Large intestine (tissue), 3 donors: ENCODE measurements at regions not wholly inside any gene's neighbourhood (a gene's known extent, or its start where the extent isn't known, plus 50 kb on each side); places are given as distances from the start of the nearest gene placed in this dataset.
"Not testable (repeated sequence)": the region's sequence is repeated elsewhere in the genome, so short reads cannot be mapped to it uniquely, and the experiment has no call there.

Experiments used
- DNase-seq, 2 donors: peaks; one replicate each; pipeline versions ENCODE4 v3.0.0 to v3.0.0-alpha.2; 2013
- H3K27ac ChIP-seq: one replicate; pipeline ENCODE4 v1.5.1; 2013; ENCODE audit warnings: low read length
- H3K27me3 ChIP-seq: 2 replicates; pipeline ENCODE4 v1.6.1; 2013; ENCODE audit warnings: low read length; ENCODE audit not compliant: control insufficient read depth, insufficient read depth
- H3K36me3 ChIP-seq: 2 replicates; pipeline ENCODE4 v1.6.1; 2013; ENCODE audit warnings: low read length; ENCODE audit not compliant: control insufficient read depth, insufficient read depth
- H3K4me1 ChIP-seq: one replicate; pipeline ENCODE4 v1.6.1; 2013; ENCODE audit warnings: low read length; ENCODE audit not compliant: control insufficient read depth, insufficient read depth
- H3K4me3 ChIP-seq: one replicate; pipeline ENCODE4 v1.5.1; 2013; ENCODE audit warnings: low read length
- H3K9me3 ChIP-seq: one replicate; pipeline ENCODE4 v1.6.1; 2013; ENCODE audit warnings: mild to moderate bottlenecking, low read depth, low read length, moderate library complexity; ENCODE audit not compliant: control insufficient read depth
- WGBS: methylation state at CpG from one replicate; pipeline ENCODE4 v1.1.5; 2013; ENCODE audit warnings: low lambda C conversion rate; ENCODE audit not compliant: insufficient coverage; 5-methylcytosine and 5-hydroxymethylcytosine counted together

- no peaks in the 10 kb centered on the region for H3K4me1 ChIP-seq
- WGBS = no CpG with 5 or more reads among the region's 6 CpGs
- no peak for DNase-seq
Measured at GRCh38 chr17:65312718-65313377, 175.7 kb downstream of the RGS9 start.

GRCh38 chr17:65311261-65311660 is 174.1 kb downstream of the RGS9 start:
- Histone ChIP-seq H3K4me1 (no peaks in the 10 kb centered on the region), H3K9me3 (no peaks in the 10 kb centered on the region), H3K36me3 (no peaks in the 10 kb centered on the region), H3K27ac (no peak overlapping the region), H3K4me3 (no peak overlapping the region), H3K27me3 (no peaks in the 10 kb centered on the region)
- no CpG with 5 or more reads among the region's 5 CpGs for WGBS
- no peak for DNase-seq

More at GRCh38 chr17:65312718-65313377, 175.7 kb downstream of the RGS9 start:
- Histone ChIP-seq H3K27ac (no peak overlapping the region), H3K4me3 (no peak overlapping the region), H3K9me3 (no peaks in the 10 kb centered on the region), H3K27me3 (peaks cover 2% of the 10 kb centered on the region), H3K36me3 (no peaks in the 10 kb centered on the region)

GRCh38 chr17:65307961-65308316 is 170.8 kb downstream of the RGS9 start:
- Histone ChIP-seq H3K27ac (no peak overlapping the region), H3K27me3 (no peaks in the 10 kb centered on the region), H3K4me3 (no peak overlapping the region), H3K9me3 (no peaks in the 10 kb centered on the region), H3K4me1 (no peaks in the 10 kb centered on the region), H3K36me3 (no peaks in the 10 kb centered on the region)
- no peak for DNase-seq
- no CpG with 5 or more reads among the region's 3 CpGs for WGBS

GRCh38 chr17:65307081-65307960 is 170.2 kb downstream of the RGS9 start:
- 78% methylated on average over 4 of the region's 9 CpGs for WGBS
- Histone ChIP-seq H3K4me3 (no peak overlapping the region), H3K9me3 (no peaks in the 10 kb centered on the region), H3K27me3 (no peaks in the 10 kb centered on the region), H3K4me1 (no peaks in the 10 kb centered on the region), H3K36me3 (no peaks in the 10 kb centered on the region), H3K27ac (no peak overlapping the region)
- no peak for DNase-seq

GRCh38 chr17:65305778-65306177 is 168.6 kb downstream of the RGS9 start:
- H3K27me3 ChIP-seq = no peaks in the 10 kb centered on the region
- no peaks in the 10 kb centered on the region for H3K36me3 ChIP-seq
- no peak overlapping the region for H3K4me3 ChIP-seq
- no peaks in the 10 kb centered on the region for H3K4me1 ChIP-seq
- DNase-seq = no peak
- H3K9me3 ChIP-seq = no peaks in the 10 kb centered on the region
- no CpG with 5 or more reads among the region's 1 CpG for WGBS
- H3K27ac ChIP-seq = no peak overlapping the region

GRCh38 chr17:65305116-65305515 is 167.9 kb downstream of the RGS9 start:
- Histone ChIP-seq H3K4me3 (no peak overlapping the region), H3K4me1 (no peaks in the 10 kb centered on the region), H3K27me3 (no peaks in the 10 kb centered on the region), H3K9me3 (no peaks in the 10 kb centered on the region), H3K27ac (no peak overlapping the region), H3K36me3 (no peaks in the 10 kb centered on the region)
- WGBS = no CpG with 5 or more reads among the region's 7 CpGs
- no peak for DNase-seq

- not testable (repeated sequence) for H3K36me3 ChIP-seq, H3K9me3 ChIP-seq, H3K27ac ChIP-seq, H3K4me3 ChIP-seq, H3K4me1 ChIP-seq, H3K27me3 ChIP-seq, DNase-seq
- 60% methylated on average over 1 of the region's 4 CpGs for WGBS
Measured at GRCh38 chr17:65301882-65302281, 164.7 kb downstream of the RGS9 start.

- no peak for DNase-seq
- Histone ChIP-seq H3K27ac (no peak overlapping the region), H3K9me3 (no peaks in the 10 kb centered on the region), H3K27me3 (no peaks in the 10 kb centered on the region), H3K36me3 (no peaks in the 10 kb centered on the region), H3K4me1 (no peaks in the 10 kb centered on the region), H3K4me3 (no peak overlapping the region)
- no CpG with 5 or more reads among the region's 2 CpGs for WGBS
Measured at GRCh38 chr17:65301184-65301583, 164.0 kb downstream of the RGS9 start.

GRCh38 chr17:65297916-65298315 is 160.7 kb downstream of the RGS9 start:
- H3K36me3 ChIP-seq = no peaks in the 10 kb centered on the region
- no peak for DNase-seq
- WGBS = 20% methylated on average over 1 of the region's 5 CpGs
- H3K9me3 ChIP-seq = no peaks in the 10 kb centered on the region
- H3K4me3 ChIP-seq = no peak overlapping the region
- no peaks in the 10 kb centered on the region for H3K27me3 ChIP-seq
- no peaks in the 10 kb centered on the region for H3K4me1 ChIP-seq
- no peak overlapping the region for H3K27ac ChIP-seq

GRCh38 chr17:65297384-65297783 is 160.2 kb downstream of the RGS9 start:
- no peak overlapping the region for H3K27ac ChIP-seq
- H3K9me3 ChIP-seq = no peaks in the 10 kb centered on the region
- WGBS = no CpG with 5 or more reads among the region's 2 CpGs
- no peaks in the 10 kb centered on the region for H3K27me3 ChIP-seq
- no peak overlapping the region for H3K4me3 ChIP-seq
- H3K36me3 ChIP-seq = no peaks in the 10 kb centered on the region
- H3K4me1 ChIP-seq = no peaks in the 10 kb centered on the region
- DNase-seq = no peak
